GM23338 (cell line): ENCODE measurements at regions not wholly inside any gene's neighbourhood (a gene's known extent, or its start where the extent isn't known, plus 50 kb on each side); places are given as distances from the start of the nearest gene placed in this dataset.

ENCODE experiments used
- ATAC-seq: fragments of 200-7000 bp; cut with Tn5 transposase; 3 replicates; pipeline ENCODE4 v1.9.1; 2020
- DNase-seq: peaks from one replicate; pipeline ENCODE4 v3.0.0-alpha.2; 2015; ENCODE audit warnings: low spot score
- H2AFZ ChIP-seq: fragments of 200-600 bp; sonication (generic); 2 replicates; pipeline ENCODE4 v1.8.0; 2016; ENCODE audit warnings: antibody characterized with exemption, mild to moderate bottlenecking, moderate library complexity
- H3F3A ChIP-seq: fragments of 200-600 bp; sonication (generic); replicated peaks from 2 replicates; pipeline ENCODE4 v1.8.0; 2017; ENCODE audit warnings: antibody characterized with exemption, mixed run types, low read depth
- H3K27ac ChIP-seq: fragments of 200-600 bp; sonication (generic); 2 replicates; pipeline ENCODE4 v1.6.1; 2016; ENCODE audit warnings: low read depth
- H3K27me3 ChIP-seq: fragments of 200-600 bp; sonication (generic); 2 replicates; pipeline ENCODE4 v1.8.0; 2016; ENCODE audit warnings: mild to moderate bottlenecking, mixed run types, moderate library complexity; ENCODE audit not compliant: insufficient read depth
- H3K36me3 ChIP-seq: fragments of 200-600 bp; sonication (generic); 2 replicates; pipeline ENCODE4 v1.8.0; 2016; ENCODE audit warnings: mild to moderate bottlenecking; ENCODE audit not compliant: insufficient read depth
- H3K4me1 ChIP-seq: fragments of 200-600 bp; sonication (generic); 2 replicates; pipeline ENCODE4 v1.8.0; 2016; ENCODE audit warnings: mild to moderate bottlenecking, moderate library complexity; ENCODE audit not compliant: insufficient read depth
- H3K4me2 ChIP-seq: fragments of 200-600 bp; sonication (generic); 2 replicates; pipeline ENCODE4 v1.7.1; 2017; ENCODE audit warnings: mixed run types
- H3K4me3 ChIP-seq: fragments of 200-600 bp; sonication (generic); 2 replicates; pipeline ENCODE4 v1.6.1; 2016; ENCODE audit warnings: mixed run types
- H3K79me2 ChIP-seq: fragments of 200-600 bp; sonication (generic); replicated peaks from 2 replicates; pipeline ENCODE4 v1.8.0; 2017; ENCODE audit warnings: mild to moderate bottlenecking; ENCODE audit not compliant: insufficient read depth
- H3K9me2 ChIP-seq: fragments of 200-600 bp; sonication (generic); 2 replicates; pipeline ENCODE4 v1.8.0; 2017; ENCODE audit not compliant: insufficient read depth
- H4K20me1 ChIP-seq: fragments of 200-600 bp; sonication (generic); replicated peaks from 2 replicates; pipeline ENCODE4 v1.8.0; 2017; ENCODE audit warnings: mild to moderate bottlenecking; ENCODE audit not compliant: insufficient read depth
- H3K27ac Mint-ChIP-seq: 2 replicates; pipeline ENCODE4 v1.8.0; 2020; ENCODE audit warnings: inconsistent platforms, mild to moderate bottlenecking, moderate library complexity, mixed read lengths
- H3K27me3 Mint-ChIP-seq: 3 replicates; pipeline ENCODE4 v1.8.0; 2022; ENCODE audit warnings: low read depth, mild to moderate bottlenecking, moderate library complexity, mixed read lengths, inconsistent platforms; ENCODE audit not compliant: insufficient read depth, poor library complexity
- H3K36me3 Mint-ChIP-seq: 3 replicates; pipeline ENCODE4 v1.8.0; 2021; ENCODE audit warnings: low read depth, mild to moderate bottlenecking, inconsistent platforms, moderate library complexity, mixed read lengths
- H3K4me1 Mint-ChIP-seq: 3 replicates; pipeline ENCODE4 v1.8.0; 2020; ENCODE audit warnings: mild to moderate bottlenecking, inconsistent platforms, mixed read lengths
- H3K4me3 Mint-ChIP-seq: 3 replicates; pipeline ENCODE4 v1.8.0; 2021; ENCODE audit warnings: moderate library complexity, mild to moderate bottlenecking, inconsistent platforms, mixed read lengths
- H3K9me3 Mint-ChIP-seq: 3 replicates; pipeline ENCODE4 v1.8.0; 2020; ENCODE audit warnings: moderate library complexity, mild to moderate bottlenecking, inconsistent platforms, mixed read lengths
- CREB1 ChIP-seq: fragments of 250-450 bp; sonication (Bioruptor Pico); IDR thresholded peaks from 2 replicates; pipeline ENCODE4 v1.5.0; 2020; ENCODE audit warnings: low read depth, mild to moderate bottlenecking, moderate library complexity
- CTCF ChIP-seq, 2 experiments: fragments of 200-600 bp in 1 of 2; sonication (generic) in 1 of 2; conservative IDR thresholded peaks; 2 replicates each; pipeline versions ENCODE4 v1.5.1 to v1.6.1; 2016 to 2017; ENCODE audit warnings: antibody characterized with exemption in 2 of 2, low read depth in 2 of 2, mild to moderate bottlenecking in 2 of 2, moderate library complexity in 1 of 2
- ETS1 ChIP-seq: IDR thresholded peaks from 2 replicates; pipeline ENCODE4 v1.6.1; 2016; ENCODE audit warnings: antibody characterized with exemption
- EZH2 ChIP-seq: fragments of 200-600 bp; sonication (generic); IDR thresholded peaks from one replicate; pipeline ENCODE4 v1.8.0; 2017; ENCODE audit warnings: antibody characterized with exemption, mild to moderate bottlenecking, low read depth; ENCODE audit not compliant: unreplicated experiment
- EZH2phosphoT487 ChIP-seq: fragments of 200-600 bp; sonication (generic); IDR thresholded peaks from one replicate; pipeline ENCODE4 v1.8.1; 2018; ENCODE audit warnings: antibody characterized with exemption; ENCODE audit not compliant: unreplicated experiment
- JUNB ChIP-seq: IDR thresholded peaks from one replicate; pipeline ENCODE4 v1.6.1; 2016; ENCODE audit warnings: antibody characterized with exemption; ENCODE audit not compliant: unreplicated experiment
- NANOG ChIP-seq: IDR thresholded peaks from 2 replicates; pipeline ENCODE4 v1.6.1; 2016; ENCODE audit warnings: antibody characterized with exemption, borderline replicate concordance
- POLR2AphosphoS5 ChIP-seq: IDR thresholded peaks from 2 replicates; pipeline ENCODE4 v1.6.1; 2016; ENCODE audit warnings: antibody characterized with exemption, low read depth
- REST ChIP-seq: IDR thresholded peaks from one replicate; pipeline ENCODE4 v1.6.1; 2018; ENCODE audit warnings: antibody characterized with exemption; ENCODE audit not compliant: unreplicated experiment
- STAT1 ChIP-seq: IDR thresholded peaks from one replicate; pipeline ENCODE4 v1.6.1; 2016; ENCODE audit warnings: antibody characterized with exemption; ENCODE audit not compliant: unreplicated experiment
- ZNF114 ChIP-seq: fragments of 250-450 bp; sonication (Bioruptor Pico); IDR thresholded peaks from 2 replicates; pipeline ENCODE4 v1.5.0; 2020; ENCODE audit warnings: mild to moderate bottlenecking, moderate library complexity
- ZNF331 ChIP-seq: fragments of 250-450 bp; sonication (Bioruptor Pico); IDR thresholded peaks from 2 replicates; pipeline ENCODE4 v1.5.0; 2020; ENCODE audit warnings: low read depth, mild to moderate bottlenecking, moderate library complexity
- TF ChIP-seq, protein P1 (sequence below): fragments of 250-450 bp; sonication (Bioruptor Pico); IDR thresholded peaks from 2 replicates; pipeline ENCODE4 v1.5.0; 2020; ENCODE audit warnings: mild to moderate bottlenecking, moderate library complexity

DNA sequence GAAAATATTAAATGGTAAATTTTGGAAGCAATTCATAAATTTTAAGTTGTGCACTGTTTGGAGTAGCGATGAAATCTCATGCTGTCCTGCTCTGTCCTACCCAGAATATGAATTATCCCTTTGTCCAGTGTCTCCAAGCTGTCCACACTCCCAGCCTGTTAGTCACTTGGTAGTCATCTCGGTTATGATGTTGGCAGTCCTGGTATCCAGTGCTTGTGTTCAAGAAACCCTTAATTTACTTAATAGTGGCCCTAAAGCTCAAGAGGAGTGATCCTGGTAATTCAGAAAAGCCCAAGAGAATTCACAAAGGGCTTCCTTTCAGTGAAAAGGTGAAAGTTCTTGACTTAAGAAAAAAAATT, 71.8 kb upstream of the STAM2 start:
- TF ChIP-seq NANOG (no peak), ETS1 (no peak), ZNF331 (no peak), CTCF (conservative IDR thresholded peaks at IDR 0.05; ENCODE audit: low read depth in 2 of 2) (no peak), EZH2 (no peak), ZNF114 (no peak), POLR2AphosphoS5 (no peak), REST (no peak), EZH2phosphoT487 (no peak), STAT1 (no peak), CREB1 (no peak), JUNB (no peak)
- TF ChIP-seq, protein P1, sequence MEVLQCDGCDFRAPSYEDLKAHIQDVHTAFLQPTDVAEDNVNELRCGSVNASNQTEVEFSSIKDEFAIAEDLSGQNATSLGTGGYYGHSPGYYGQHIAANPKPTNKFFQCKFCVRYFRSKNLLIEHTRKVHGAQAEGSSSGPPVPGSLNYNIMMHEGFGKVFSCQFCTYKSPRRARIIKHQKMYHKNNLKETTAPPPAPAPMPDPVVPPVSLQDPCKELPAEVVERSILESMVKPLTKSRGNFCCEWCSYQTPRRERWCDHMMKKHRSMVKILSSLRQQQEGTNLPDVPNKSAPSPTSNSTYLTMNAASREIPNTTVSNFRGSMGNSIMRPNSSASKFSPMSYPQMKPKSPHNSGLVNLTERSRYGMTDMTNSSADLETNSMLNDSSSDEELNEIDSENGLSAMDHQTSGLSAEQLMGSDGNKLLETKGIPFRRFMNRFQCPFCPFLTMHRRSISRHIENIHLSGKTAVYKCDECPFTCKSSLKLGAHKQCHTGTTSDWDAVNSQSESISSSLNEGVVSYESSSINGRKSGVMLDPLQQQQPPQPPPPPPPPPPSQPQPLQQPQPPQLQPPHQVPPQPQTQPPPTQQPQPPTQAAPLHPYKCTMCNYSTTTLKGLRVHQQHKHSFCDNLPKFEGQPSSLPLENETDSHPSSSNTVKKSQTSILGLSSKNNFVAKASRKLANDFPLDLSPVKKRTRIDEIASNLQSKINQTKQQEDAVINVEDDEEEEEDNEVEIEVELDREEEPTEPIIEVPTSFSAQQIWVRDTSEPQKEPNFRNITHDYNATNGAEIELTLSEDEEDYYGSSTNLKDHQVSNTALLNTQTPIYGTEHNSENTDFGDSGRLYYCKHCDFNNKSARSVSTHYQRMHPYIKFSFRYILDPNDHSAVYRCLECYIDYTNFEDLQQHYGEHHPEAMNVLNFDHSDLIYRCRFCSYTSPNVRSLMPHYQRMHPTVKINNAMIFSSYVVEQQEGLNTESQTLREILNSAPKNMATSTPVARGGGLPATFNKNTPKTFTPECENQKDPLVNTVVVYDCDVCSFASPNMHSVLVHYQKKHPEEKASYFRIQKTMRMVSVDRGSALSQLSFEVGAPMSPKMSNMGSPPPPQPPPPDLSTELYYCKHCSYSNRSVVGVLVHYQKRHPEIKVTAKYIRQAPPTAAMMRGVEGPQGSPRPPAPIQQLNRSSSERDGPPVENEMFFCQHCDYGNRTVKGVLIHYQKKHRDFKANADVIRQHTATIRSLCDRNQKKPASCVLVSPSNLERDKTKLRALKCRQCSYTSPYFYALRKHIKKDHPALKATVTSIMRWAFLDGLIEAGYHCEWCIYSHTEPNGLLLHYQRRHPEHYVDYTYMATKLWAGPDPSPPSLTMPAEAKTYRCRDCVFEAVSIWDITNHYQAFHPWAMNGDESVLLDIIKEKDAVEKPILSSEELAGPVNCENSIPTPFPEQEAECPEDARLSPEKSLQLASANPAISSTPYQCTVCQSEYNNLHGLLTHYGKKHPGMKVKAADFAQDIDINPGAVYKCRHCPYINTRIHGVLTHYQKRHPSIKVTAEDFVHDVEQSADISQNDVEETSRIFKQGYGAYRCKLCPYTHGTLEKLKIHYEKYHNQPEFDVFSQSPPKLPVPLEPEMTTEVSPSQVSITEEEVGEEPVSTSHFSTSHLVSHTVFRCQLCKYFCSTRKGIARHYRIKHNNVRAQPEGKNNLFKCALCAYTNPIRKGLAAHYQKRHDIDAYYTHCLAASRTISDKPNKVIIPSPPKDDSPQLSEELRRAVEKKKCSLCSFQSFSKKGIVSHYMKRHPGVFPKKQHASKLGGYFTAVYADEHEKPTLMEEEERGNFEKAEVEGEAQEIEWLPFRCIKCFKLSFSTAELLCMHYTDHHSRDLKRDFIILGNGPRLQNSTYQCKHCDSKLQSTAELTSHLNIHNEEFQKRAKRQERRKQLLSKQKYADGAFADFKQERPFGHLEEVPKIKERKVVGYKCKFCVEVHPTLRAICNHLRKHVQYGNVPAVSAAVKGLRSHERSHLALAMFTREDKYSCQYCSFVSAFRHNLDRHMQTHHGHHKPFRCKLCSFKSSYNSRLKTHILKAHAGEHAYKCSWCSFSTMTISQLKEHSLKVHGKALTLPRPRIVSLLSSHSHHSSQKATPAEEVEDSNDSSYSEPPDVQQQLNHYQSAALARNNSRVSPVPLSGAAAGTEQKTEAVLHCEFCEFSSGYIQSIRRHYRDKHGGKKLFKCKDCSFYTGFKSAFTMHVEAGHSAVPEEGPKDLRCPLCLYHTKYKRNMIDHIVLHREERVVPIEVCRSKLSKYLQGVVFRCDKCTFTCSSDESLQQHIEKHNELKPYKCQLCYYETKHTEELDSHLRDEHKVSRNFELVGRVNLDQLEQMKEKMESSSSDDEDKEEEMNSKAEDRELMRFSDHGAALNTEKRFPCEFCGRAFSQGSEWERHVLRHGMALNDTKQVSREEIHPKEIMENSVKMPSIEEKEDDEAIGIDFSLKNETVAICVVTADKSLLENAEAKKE (CRISPR knock-in tag) = no peak
- DNase-seq (no peak), ATAC-seq (no peak)

More for the DNA sequence above, 71.8 kb upstream of the STAM2 start:
- no peak overlapping the region for H3K4me3 ChIP-seq
- Mint-ChIP-seq H3K9me3 (no peaks in the 10 kb centered on the region), H3K27ac (no peak overlapping the region), H3K36me3 (no peaks in the 10 kb centered on the region), H3K4me1 (no peaks in the 10 kb centered on the region), H3K27me3 (peaks cover 1% of the 10 kb centered on the region), H3K4me3 (no peak overlapping the region)
- no peaks in the 10 kb centered on the region for H4K20me1 ChIP-seq
- no peak overlapping the region for H2AFZ ChIP-seq
- H3K27ac ChIP-seq = no peak overlapping the region
- no peak overlapping the region for H3K4me2 ChIP-seq
- no peaks in the 10 kb centered on the region for H3K9me2 ChIP-seq
- H3K36me3 ChIP-seq = no peaks in the 10 kb centered on the region
- H3K4me1 ChIP-seq = no peaks in the 10 kb centered on the region
- no peaks in the 10 kb centered on the region for H3F3A ChIP-seq
- H3K79me2 ChIP-seq = no peaks in the 10 kb centered on the region
- H3K27me3 ChIP-seq = no peaks in the 10 kb centered on the region
